HG03460 (cell line): ENCODE measurements at regions not wholly inside any gene's neighbourhood (a gene's known extent, or its start where the extent isn't known, plus 50 kb on each side); places are given as distances from the start of the nearest gene placed in this dataset.
"Not testable (repeated sequence)": the region's sequence is repeated elsewhere in the genome, so short reads cannot be mapped to it uniquely, and the experiment has no call there.

Experiments
- ATAC-seq: cut with Tn5 transposase; IDR thresholded peaks from one replicate; pipeline ENCODE4 v1.9.1; 2021; ENCODE audit not compliant: unreplicated experiment

DNA sequence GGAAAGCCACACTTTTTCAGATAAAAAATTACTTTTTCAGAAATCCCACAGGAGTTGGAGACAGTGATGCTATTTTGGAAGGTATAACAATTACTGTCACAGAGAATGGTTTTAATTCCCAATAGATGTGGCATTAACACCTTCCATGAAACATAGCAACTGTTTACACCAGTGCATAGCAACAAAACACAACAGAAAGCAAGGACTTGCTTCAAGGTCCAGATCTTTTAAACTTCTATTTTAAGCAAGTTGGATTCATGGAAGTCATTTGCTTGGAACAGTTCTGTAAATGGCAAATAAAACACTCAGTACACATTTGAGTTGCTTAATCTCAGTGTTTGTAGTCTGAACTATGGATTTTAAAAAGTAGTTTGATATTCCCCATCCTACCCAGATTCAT, 385.9 kb upstream of the SPRY2 start:
- ATAC-seq: no peak

- ATAC-seq: no peak
Measured at GRCh38 chr13:80721689-80722088, 380.8 kb upstream of the SPRY2 start.

- no peak for ATAC-seq
Measured at GRCh38 chr13:80718970-80719369, 378.0 kb upstream of the SPRY2 start.

DNA sequence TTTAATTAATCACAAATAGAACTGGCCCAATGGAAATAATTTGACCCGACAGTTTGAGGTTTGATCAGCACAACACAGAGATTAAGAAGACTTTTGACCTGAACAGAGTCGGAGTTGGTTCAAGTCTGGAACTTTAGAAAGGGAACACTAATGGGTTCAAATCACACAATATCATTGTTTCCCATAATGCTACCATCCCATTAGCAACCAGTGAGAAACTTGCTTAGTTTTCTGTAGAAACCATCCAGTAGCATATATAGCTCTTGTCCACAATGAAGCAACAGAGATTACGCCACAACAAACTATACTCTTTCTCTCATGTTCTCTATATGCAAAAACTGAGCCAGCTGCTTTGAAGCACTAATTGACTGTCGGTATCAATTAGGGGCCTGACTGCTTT, 376.9 kb upstream of the SPRY2 start:
- ATAC-seq: no peak

GRCh38 chr13:80716610-80717081, 375.7 kb upstream of the SPRY2 start:
- no peak for ATAC-seq

DNA sequence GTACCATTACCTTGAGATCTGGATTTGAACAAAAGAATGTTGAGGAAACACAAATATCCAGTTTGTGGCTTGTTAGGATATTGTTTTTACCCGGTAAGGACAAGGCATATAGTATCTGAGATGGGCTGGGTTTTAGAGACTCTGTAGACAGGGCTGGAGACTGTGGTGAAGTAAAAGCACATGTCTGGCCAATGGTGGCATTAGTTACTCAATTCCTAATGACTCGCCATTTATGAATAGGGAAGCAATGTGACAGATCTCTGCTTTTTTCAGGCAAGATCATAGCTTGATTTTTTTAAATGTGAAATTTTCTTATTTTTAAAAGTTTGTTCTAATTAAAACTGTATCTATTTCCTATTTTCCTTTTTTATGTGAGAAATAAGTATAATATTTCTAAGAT, 371.1 kb upstream of the SPRY2 start:
- no peak for ATAC-seq

- no peak for ATAC-seq
Measured at GRCh38 chr13:80708791-80709190, 367.9 kb upstream of the SPRY2 start.

DNA sequence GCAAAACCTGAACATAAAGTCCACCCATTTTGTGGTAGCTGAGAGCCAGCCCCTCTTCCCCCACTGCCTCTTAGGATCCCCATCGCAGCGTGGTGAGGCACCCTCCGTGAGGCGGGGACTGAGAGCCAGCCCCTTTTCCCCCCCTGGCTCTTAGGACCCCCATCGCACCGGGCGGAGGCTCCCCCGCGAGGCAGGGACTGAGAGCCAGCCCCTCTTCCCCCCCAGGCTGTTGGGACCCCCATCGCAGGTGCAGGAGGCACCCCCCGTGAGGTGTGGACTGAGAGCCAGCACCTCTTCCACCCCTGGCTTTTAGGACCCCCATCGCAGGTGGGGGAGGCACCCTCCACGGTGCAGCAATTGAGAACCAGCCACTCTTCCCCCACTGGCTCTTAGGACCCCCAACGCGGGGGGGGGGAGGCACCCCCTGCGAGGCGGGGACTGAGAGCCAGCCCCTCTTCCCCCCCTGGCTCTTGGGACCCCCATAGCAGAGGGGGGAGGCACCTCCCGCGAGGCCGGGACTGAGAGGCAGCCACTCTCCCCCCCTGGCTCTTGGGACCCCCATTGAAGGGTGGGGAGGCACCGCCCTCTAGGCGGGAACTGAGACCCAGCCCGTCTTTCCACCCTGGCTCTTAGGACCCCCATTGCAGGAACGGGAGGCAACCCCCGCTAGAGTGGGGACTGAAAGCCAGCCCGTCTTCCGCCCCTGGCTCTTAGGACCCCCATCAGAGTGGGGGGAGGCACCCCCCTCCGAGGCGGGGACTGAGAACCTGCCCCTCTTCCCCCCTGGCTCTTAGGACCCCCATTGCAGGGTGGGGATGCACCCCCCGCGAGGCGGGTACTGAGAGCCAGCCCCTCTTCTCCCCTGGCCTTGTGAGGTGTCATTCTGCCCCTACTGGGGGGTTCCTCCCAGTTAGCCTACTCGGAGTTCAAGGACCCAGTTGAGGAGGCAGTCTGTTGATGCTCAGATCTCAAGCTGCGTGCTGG, 366.4 kb upstream of the SPRY2 start:
- no peak for ATAC-seq

- ATAC-seq: no peak
Measured at GRCh38 chr13:80706164-80706471, 365.2 kb upstream of the SPRY2 start.

DNA sequence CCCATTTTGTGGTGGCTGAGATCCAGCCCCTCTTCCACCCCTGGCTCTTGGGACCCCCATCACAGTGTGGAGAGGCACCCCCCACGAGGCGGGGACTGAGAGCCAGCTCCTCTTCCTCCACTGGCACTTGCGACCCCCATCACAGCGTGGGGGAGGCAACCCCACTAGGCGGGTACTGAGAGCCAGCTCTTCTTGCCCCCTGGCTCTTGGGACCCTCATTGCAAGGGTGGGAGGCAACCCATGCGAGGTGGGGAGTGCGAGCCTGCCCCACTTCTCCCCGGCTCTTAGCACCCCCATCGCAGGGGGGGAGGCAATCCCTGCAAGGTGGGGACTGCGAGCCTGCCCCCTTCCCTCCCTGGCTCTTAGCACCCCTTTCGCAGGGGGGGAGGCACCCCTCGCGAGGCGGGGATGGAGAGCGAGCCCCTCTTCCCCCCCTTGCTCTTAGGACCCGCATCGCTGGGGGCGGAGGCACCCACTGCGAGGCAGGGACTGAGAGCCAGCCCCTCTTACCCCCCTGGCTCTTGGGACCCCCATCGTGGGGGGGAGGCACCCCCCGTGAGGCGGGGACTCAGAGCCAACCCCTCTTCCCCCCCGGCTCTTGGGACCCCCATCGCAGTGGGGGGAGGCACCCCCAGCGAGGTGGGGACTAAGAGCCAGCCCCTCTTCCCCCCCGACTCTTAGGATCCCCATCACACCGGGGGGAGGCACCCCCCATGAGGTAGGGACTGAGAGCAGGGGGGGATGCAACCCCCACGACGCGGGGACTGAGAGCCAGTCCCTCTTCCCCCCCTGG, 364.6 kb upstream of the SPRY2 start:
- no peak for ATAC-seq

DNA sequence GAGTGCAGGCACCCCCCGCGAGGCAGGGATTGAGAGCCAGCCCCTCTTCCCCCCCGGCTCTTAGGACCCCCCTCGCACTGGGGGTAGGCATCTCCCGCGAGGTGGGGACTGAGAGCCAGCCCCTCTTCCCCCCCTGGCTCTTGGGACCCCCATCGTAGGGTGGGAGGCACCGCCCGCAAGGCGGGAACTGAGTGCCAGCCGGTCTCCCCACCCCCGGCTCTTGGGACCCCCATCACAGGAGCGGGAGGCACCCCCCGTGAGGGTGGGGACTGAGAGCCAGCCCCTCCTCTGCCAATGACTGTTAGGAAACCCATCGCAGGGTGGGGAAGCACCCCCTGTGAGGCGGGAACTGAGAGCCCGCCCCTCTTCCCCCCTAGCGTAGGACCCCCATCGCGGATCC, 363.4 kb upstream of the SPRY2 start:
- ATAC-seq: no peak

DNA sequence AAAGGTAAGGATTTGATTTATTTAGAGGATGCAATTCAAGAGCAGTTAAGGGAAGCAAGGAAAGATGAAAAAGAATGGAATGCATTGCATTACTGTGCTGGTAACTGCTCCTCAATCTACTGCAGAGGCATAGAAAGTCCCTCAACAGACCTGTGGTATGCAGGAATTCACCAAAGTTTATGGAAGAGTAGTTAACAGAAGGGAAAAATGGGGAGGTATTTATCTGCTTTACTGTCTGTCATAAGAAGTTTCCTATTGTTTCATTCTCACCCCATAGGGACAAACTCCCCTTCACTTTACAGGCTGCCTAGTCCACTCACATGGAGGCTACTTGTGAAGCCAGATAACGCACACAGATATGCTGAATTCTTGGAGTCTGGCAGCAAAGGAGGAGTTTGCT, 354.9 kb upstream of the SPRY2 start:
- no peak for ATAC-seq

GRCh38 chr13:80691814-80692213, 350.9 kb upstream of the SPRY2 start:
- not testable (repeated sequence) for ATAC-seq

DNA sequence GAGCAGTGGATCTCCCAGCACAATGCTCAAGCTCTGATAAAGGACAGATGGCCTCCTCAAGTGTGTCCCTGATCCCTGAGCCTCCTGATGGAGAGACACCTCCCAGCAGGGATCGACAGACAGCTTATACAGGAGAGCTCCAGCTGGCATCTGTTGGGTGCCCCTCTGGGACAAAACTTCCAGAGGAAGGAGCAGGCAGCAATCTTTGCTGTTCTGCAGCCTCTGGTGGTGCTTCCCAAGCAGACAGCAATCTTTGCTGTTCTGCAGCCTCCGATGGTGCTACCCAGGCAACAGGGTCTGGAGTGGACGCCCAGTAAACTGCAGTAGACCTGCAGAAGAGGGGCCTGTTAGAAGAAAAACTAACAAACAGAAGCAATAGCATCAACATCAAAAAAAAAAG, 349.3 kb upstream of the SPRY2 start:
- no peak for ATAC-seq

DNA sequence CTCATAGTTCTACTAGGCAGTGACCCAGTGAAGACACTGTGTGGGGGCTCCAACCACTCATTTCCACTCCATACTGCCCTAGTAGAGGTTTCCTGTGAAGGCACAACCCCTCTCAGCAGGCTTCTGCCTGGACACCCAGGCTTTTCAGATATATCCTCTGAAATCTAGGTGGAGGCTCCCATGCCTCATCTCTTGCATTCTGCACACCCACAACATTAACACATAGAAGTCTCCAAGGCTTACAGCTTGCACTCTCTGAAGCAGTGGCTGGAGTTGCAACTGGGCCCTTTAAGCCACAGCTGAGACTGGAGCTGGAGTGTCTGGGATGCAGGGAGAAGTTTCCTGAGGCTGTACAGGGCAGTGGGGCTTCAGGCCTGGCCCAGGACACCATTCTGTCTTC, 347.7 kb upstream of the SPRY2 start:
- ATAC-seq: no peak

GRCh38 chr13:80685942-80686341, 345.0 kb upstream of the SPRY2 start:
- no peak for ATAC-seq

GRCh38 chr13:80684217-80684991, 343.5 kb upstream of the SPRY2 start:
- no peak for ATAC-seq

GRCh38 chr13:80680786-80681366, 339.9 kb upstream of the SPRY2 start:
- no peak for ATAC-seq

GRCh38 chr13:80679423-80679822, 338.5 kb upstream of the SPRY2 start:
- no peak for ATAC-seq

- no peak for ATAC-seq
Measured at GRCh38 chr13:80677227-80677626, 336.3 kb upstream of the SPRY2 start.

DNA sequence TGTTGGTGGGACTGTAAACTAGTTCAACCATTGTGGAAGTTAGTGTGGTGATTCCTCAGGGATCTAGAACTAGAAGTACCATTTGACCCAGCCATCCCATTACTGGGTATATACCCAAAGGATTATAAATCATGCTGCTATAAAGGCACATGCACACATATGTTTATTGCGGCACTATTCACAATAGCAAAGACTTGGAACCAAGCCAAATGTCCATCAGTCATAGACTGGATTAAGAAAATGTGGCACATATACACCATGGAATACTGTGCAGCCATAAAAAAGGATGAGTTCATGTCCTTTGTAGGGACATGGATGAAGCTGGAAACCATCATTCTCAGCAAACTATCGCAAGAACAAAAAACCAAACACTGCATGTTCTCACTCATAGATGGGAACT, 334.5 kb upstream of the SPRY2 start:
- ATAC-seq: not testable (repeated sequence)
